Fibroblast of skin of right quadriceps (primary cell): ENCODE measurements at regions not wholly inside any gene's neighbourhood (a gene's known extent, or its start where the extent isn't known, plus 50 kb on each side); places are given as distances from the start of the nearest gene placed in this dataset.

Source experiments
- DNase-seq: peaks from one replicate; pipeline ENCODE4 v3.0.0-alpha.2; 2013

- no peak for DNase-seq
Observed at GRCh38 chr18:51739044-51739666, 541.7 kb upstream of the MEX3C start.

GRCh38 chr18:51751901-51752300 is 554.4 kb upstream of the MEX3C start:
- DNase-seq: peak; percentile 45

GRCh38 chr18:51753365-51754057 is 556.0 kb upstream of the MEX3C start:
- no peak for DNase-seq

DNA sequence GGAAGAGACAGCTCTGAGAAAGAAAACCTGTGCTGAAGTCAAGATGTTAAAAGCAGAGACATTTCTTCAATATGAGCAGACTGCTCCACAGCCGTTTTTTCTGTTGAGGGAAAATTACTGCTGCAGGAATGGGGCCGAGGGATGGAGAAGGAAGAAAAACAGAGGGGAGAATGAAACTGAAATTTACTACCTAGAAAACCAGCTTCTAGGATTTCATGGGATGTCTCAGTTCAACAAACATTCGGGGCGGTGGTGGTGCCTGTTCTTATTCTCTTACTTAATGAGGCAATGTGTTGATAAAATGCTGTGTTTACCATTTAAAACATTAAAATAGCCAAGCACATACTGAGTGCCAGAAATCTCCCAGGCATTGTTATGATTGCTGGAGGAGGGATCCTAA is 557.1 kb upstream of the MEX3C start:
- no peak for DNase-seq

DNA sequence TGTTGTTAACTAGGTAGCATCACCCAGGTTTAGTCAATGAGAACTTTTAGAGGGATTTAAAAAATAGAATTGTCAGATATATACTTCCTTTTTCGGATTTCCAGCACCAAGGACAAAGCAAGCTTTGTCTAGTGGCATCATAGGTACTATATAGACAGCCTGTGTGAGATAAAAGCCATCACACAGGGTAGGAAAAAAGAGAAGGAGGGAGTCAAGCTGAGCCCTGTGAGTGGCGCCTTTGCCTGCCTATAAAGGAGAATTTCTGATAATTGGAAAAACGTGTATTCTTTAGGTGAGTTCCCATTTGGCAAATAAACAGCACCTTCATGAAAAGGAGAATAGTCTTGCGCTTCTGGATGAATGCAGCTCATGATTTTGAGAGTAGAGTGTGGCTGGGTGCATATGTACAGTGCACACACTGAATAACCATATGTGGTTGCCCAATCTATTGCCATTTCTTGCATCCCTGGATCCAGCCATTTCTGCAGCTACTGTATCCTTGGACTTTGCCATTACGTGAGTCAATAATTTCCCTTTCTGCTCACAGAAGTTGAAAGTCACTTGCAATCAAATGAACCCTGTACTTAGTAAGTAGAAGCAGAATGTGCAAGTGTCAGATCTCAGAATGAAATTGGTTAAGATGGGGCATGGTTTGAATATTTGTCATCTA is 559.9 kb upstream of the MEX3C start:
- DNase-seq: no peak

- DNase-seq: no peak
Observed at GRCh38 chr18:51762373-51762772, 564.9 kb upstream of the MEX3C start.

- no peak for DNase-seq
Observed at GRCh38 chr18:51765606-51766360, 568.3 kb upstream of the MEX3C start.

DNA sequence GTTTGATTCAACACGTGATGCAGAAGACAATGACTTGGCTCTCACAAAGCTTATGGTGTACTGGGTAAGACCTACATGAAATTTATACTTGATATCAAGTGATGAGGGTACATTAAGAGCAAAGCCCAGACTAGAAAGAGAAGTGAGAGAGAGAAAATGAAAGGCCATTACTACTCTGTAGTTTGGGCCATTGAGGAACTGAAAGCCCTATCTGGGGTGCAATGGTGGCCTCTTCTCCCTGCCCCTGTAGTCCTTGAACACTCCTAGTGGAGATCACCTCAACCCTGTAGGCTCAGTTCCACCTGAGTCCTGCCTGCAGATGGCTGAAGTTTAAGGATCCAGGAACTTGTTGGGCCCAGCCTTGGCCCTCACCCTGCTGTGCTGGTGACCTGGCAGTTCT is 569.8 kb upstream of the MEX3C start:
- DNase-seq: no peak

DNA sequence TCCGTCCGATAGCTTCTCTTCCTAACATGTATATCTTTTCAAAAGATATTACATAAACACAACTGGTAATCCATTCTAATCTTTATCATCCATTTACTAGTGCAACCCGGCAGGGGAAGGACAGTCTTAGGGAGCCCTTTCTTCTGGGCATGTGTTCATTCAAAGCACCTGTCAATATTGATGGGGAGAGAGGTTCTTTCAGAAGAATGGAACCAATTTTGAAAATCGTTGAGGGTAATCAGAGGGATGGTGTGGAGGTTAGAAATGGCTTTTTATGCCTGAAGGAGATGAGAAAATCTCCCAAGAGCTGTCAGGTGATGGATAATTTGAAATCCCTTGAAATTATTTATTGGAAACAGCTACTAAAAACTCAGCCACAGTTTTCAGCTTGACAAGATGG is 561.9 kb upstream of the DCC start:
- DNase-seq: no peak

- no peak for DNase-seq
Observed at GRCh38 chr18:51789871-51790270, 550.1 kb upstream of the DCC start.

- no peak for DNase-seq
Observed at GRCh38 chr18:51801514-51801913, 538.5 kb upstream of the DCC start.

- DNase-seq: no peak
Observed at GRCh38 chr18:51802569-51803428, 537.2 kb upstream of the DCC start.

- no peak for DNase-seq
Observed at GRCh38 chr18:51807336-51807735, 532.7 kb upstream of the DCC start.

DNA sequence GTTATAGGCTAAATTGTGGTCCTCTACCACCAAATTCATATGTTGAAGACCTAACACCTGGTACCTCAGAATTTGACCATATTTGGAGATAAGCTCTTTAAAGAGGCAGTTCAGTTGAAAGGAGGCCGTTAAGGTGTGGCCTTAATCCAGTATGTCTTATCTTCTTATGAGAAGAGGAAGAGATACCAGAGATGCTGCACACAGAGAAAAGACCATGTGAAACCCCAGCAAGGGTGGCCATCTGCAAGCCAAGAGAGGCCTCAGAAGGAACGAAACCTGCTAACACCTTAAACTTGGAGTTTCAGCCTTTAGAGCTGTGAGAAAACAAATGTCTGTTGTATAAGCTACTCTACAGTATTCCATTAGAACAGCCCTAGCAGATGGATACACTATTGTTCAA is 528.1 kb upstream of the DCC start:
- no peak for DNase-seq

GRCh38 chr18:51813740-51814139 is 526.3 kb upstream of the DCC start:
- no peak for DNase-seq

- no peak for DNase-seq
Observed at GRCh38 chr18:51821610-51822009, 518.4 kb upstream of the DCC start.

DNA sequence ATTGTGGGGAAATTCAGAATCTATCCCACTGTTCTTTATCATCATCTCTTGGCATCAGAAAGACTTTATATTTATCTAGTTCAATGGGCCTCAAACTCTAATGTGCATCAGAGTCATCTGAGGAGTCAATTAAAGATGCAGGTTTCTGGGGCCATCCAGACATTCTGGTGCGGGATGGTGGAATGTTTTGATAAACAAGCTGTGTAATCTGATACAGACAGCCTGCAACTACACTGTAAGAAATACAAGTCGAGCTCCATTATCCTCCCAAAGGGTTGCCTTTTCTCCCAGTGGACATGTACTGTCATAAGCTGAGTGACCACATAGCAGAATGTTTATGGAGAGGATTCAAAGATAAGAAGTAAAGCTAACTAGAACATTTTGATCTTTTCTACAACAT is 515.3 kb upstream of the DCC start:
- DNase-seq: no peak

- DNase-seq: no peak
Observed at GRCh38 chr18:51833850-51834249, 506.1 kb upstream of the DCC start.

DNA sequence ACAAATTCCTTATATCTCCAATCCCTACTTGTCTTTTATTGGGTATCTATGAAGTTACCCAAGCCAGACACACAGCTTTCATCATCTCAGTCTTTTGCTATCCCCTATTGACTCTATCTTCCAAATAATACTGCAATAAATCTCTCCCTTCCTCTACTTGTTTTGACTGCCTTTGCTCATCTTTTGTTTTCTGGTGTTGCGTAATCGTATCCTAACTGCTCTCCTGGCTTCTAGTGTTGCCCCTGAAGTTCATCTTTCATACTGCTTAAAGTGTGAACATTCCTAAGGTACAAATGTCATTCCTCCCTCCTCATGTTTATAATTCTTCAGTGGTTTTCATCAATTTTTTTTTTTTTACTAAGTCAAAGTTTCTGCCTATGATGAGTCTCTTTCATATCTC is 491.3 kb upstream of the DCC start:
- no peak for DNase-seq

- no peak for DNase-seq
Observed at GRCh38 chr18:51852681-51853080, 487.3 kb upstream of the DCC start.

GRCh38 chr18:51857989-51858388 is 482.0 kb upstream of the DCC start:
- no peak for DNase-seq

DNA sequence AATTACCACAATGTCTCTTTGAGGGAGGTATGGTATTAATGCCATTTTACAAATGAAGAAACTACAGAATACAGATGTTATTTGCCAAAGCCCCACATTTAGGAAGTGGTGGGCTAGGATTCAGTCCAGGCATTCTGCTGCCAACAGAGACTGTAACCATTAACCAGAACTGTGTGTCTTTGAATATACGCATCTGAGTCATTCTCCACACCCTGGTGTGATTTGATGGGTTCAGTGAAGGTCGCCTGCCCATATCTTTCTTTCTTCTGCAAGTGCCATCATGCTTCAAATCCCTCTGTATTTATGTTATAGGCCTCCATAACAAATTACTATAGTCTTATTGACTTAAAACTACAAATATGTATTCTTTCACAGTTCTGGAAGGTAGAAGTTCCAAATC is 479.0 kb upstream of the DCC start:
- no peak for DNase-seq
